Small intestine (tissue), 7 donors: ENCODE measurements at regions not wholly inside any gene's neighbourhood (a gene's known extent, or its start where the extent isn't known, plus 50 kb on each side); places are given as distances from the start of the nearest gene placed in this dataset.

Source experiments
- DNase-seq, 2 donors: peaks; one replicate each; pipeline versions ENCODE4 v3.0.0 to v3.0.0-alpha.2; 2013
- FAIRE-seq: peaks from 2 replicates; lab custom pipeline; 2012; peaks lifted over from hg19 to GRCh38; lab: Jason Lieb, UNC
- H3K27ac ChIP-seq, 3 donors: one replicate each; pipeline ENCODE4 v1.5.1; 2013; ENCODE audit warnings: low read length in 2 of 3, mild to moderate bottlenecking in 2 of 3, control low read depth in 1 of 3, inconsistent platforms in 1 of 3, low read depth in 1 of 3, moderate library complexity in 1 of 3
- H3K27me3 ChIP-seq, 3 donors: one replicate each; pipeline ENCODE4 v1.6.1; 2013; ENCODE audit warnings: low read length in 3 of 3, inconsistent platforms in 1 of 3; ENCODE audit not compliant: control insufficient read depth in 3 of 3, insufficient read depth in 3 of 3
- H3K36me3 ChIP-seq, 3 donors: one replicate each; pipeline ENCODE4 v1.6.1; 2013; ENCODE audit warnings: low read length in 3 of 3, inconsistent platforms in 1 of 3, low read depth in 1 of 3, mild to moderate bottlenecking in 1 of 3, moderate library complexity in 1 of 3; ENCODE audit not compliant: control insufficient read depth in 3 of 3, insufficient read depth in 2 of 3
- H3K4me1 ChIP-seq, 3 donors: one replicate each; pipeline ENCODE4 v1.6.1; 2013; ENCODE audit warnings: low read length in 2 of 3, inconsistent platforms in 1 of 3, low read depth in 1 of 3, mild to moderate bottlenecking in 1 of 3, moderate library complexity in 1 of 3; ENCODE audit not compliant: control insufficient read depth in 3 of 3, insufficient read depth in 2 of 3
- H3K4me3 ChIP-seq, 3 donors: one replicate each; pipeline ENCODE4 v1.5.1; 2013; ENCODE audit warnings: low read length in 3 of 3, control low read depth in 1 of 3, inconsistent platforms in 1 of 3, low read depth in 1 of 3, mild to moderate bottlenecking in 1 of 3, moderate library complexity in 1 of 3
- H3K9me3 ChIP-seq, 2 donors: one replicate each; pipeline ENCODE4 v1.6.1; 2013; ENCODE audit warnings: low read depth in 1 of 2, low read length in 1 of 2; ENCODE audit not compliant: control insufficient read depth in 2 of 2, insufficient read depth in 1 of 2
- WGBS, 3 donors: extraction: QIAGEN DNeasy Blood & Tissue Kit; methylation state at CpG; one replicate each; pipeline ENCODE4 v1.1.7; 2013; 5-methylcytosine and 5-hydroxymethylcytosine counted together
- donor health status: healthy with polysubstance abuse.
- donor health status: control.
- donor health status: control.
- donor health status: Bipolar disorder and iron deficiency.
- donor health status: healthy.

GRCh38 chr20:39263076-39263475 is 300.9 kb downstream of the DHX35 start:
- Histone ChIP-seq H3K9me3 (no peaks in the 10 kb centered on the region), H3K27ac (no peak overlapping the region), H3K27me3 (no peaks in the 10 kb centered on the region), H3K4me3 (no peak overlapping the region), H3K36me3 (no peaks in the 10 kb centered on the region), H3K4me1 (no peaks in the 10 kb centered on the region)
- no peak for DNase-seq
- no peak for FAIRE-seq

GRCh38 chr20:39259808-39260207 is 297.7 kb downstream of the DHX35 start:
- no peaks in the 10 kb centered on the region for H3K4me1 ChIP-seq
- no peak overlapping the region for H3K4me3 ChIP-seq
- H3K9me3 ChIP-seq = no peaks in the 10 kb centered on the region
- H3K36me3 ChIP-seq = no peaks in the 10 kb centered on the region
- DNase-seq = no peak
- 78 to 91% (median 81%) methylated on average over 2 of the region's 2 CpGs for WGBS, 3 donors
- H3K27me3 ChIP-seq = no peaks in the 10 kb centered on the region
- no peak overlapping the region for H3K27ac ChIP-seq
- FAIRE-seq = no peak

DNA sequence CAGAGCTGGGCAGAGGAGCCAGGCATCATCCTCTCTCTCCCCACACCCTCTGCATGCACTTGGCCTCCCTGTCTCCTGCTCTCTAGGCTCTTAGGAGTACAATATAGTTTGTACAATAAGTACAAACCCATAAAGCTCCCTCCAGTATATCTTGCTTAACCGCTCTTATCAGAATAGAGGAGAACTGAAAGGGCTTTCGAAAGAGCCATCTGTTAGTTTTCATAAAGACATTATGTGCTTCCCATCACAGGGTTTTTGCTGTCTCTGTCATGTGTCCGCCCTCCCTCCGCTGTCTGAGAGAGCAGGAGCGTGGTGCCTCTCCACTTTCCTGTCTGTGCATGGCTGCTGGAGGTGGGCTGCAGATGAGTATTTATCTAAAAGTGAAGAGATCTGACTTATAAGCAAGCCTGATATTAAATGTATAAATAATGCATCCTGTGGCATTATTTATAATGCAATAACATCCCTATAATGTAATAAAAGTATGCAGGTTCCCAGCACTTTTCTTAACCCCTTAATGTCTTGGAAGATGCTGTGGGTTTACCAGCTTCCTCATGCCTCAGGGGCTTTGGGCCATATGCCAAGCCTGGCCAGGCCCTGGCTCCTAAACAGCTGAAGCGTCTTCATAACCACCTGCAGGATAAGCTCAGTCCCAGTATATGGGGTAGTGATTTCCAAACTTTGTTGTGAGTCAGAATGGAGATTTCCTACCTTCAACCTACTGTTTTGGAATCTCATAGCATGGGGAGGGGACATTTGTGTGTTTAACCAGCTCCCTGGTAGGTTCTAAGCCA is 297.1 kb downstream of the DHX35 start:
- no peak overlapping the region for H3K27ac ChIP-seq
- H3K36me3 ChIP-seq = no peaks in the 10 kb centered on the region
- no peaks in the 10 kb centered on the region for H3K9me3 ChIP-seq
- H3K4me3 ChIP-seq = no peak overlapping the region
- 71 to 77% (median 76%) methylated on average over 6 of the region's 6 CpGs for WGBS, 3 donors
- FAIRE-seq (no peak), DNase-seq (no peak)
- no peaks in the 10 kb centered on the region for H3K4me1 ChIP-seq
- H3K27me3 ChIP-seq = no peaks in the 10 kb centered on the region

GRCh38 chr20:39258253-39258652 is 296.1 kb downstream of the DHX35 start:
- no peaks in the 10 kb centered on the region for H3K36me3 ChIP-seq
- FAIRE-seq (no peak), DNase-seq (no peak)
- no peaks in the 10 kb centered on the region for H3K4me1 ChIP-seq
- no peaks in the 10 kb centered on the region for H3K27me3 ChIP-seq
- WGBS, 3 donors = 82 to 85% (median 83%) methylated on average over 4 of the region's 4 CpGs
- no peaks in the 10 kb centered on the region for H3K9me3 ChIP-seq
- no peak overlapping the region for H3K4me3 ChIP-seq
- no peak overlapping the region for H3K27ac ChIP-seq

DNA sequence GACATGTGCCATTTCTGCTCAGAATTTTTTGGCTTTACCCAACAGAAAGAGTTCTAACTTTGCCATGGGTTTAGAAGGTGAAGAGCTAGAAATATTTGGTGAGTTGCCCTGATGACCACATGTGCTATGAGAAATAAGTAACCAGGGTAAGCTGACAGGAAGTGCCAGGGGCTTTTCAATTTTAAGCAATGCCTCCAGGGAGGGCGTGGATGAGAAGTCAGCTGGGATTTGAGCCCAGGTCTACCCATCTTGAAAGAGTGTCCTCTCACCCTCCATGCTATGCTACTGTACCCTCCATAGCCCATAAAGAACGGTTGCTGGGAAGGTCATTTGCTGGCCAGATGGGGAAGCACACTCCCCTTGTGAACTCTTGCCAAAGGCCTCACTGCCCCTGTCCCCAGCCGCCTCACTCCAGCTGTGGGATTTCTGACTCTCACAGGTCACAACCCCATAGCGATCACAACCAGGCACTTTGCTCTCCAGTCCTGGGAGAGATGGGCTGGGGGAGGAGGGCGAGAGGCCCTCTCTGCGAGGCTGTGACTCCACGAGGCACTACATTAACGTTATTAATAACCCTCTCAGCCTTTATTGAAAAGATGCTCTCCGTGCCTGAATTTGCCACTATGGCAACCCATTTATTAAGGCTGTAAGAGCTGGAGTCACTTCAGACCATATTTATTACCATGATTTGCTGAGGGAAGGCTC is 291.1 kb downstream of the DHX35 start:
- 60 to 79% (median 72%) methylated on average over 9 of the region's 9 CpGs for WGBS, 3 donors
- H3K4me1 ChIP-seq = no peaks in the 10 kb centered on the region
- no peaks in the 10 kb centered on the region for H3K36me3 ChIP-seq
- no peak overlapping the region for H3K27ac ChIP-seq
- H3K4me3 ChIP-seq = no peak overlapping the region
- DNase-seq (no peak), FAIRE-seq (no peak)
- no peaks in the 10 kb centered on the region for H3K9me3 ChIP-seq
- H3K27me3 ChIP-seq = no peaks in the 10 kb centered on the region

DNA sequence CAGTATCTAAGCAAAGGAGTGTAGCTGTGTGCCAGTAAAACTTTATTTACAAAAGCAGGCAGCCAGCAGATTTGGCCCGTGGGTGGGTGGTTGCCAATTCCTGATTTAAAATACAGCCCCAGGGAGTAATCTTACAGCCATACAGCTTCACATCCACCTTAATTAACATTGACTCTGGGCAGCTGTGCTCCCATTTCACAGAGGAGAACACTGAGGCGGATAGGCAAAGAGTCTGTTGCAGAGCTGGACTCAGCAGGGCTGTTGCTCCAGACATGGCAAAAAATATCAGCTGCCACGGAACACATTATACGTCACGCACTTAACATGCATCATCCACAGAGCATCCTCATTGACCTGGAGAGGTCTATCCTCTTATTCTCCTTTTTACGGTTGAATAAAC is 289.9 kb downstream of the DHX35 start:
- Histone ChIP-seq H3K4me1 (no peaks in the 10 kb centered on the region), H3K4me3 (no peak overlapping the region), H3K9me3 (no peaks in the 10 kb centered on the region), H3K27ac (no peak overlapping the region), H3K36me3 (no peaks in the 10 kb centered on the region), H3K27me3 (no peaks in the 10 kb centered on the region)
- 77 to 86% (median 84%) methylated on average over 6 of the region's 6 CpGs for WGBS, 3 donors
- FAIRE-seq (no peak), DNase-seq (no peak)

DNA sequence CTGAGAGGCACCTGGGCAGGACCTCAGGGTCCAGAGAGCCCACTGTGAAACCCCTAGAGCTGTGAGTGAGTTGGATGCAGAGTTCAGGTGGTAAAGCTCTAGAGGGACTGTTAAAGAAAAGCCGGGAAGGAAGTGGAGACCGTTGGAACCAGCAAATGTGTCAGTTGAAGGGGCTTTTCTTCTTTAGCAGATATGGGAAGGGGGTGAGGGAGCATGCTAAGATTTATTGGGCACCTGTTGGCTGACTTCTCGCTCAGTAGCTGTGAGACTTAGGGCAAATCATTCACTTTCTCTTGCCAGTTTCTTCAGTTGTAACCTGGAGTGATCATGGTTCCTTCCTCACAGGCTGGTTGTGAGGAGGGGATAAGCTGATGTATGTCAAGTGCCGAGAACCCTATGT is 287.7 kb downstream of the DHX35 start:
- DNase-seq (no peak), FAIRE-seq (no peak)
- Histone ChIP-seq H3K27me3 (no peaks in the 10 kb centered on the region), H3K27ac (no peak overlapping the region), H3K4me1 (no peaks in the 10 kb centered on the region), H3K9me3 (no peaks in the 10 kb centered on the region), H3K4me3 (no peak overlapping the region), H3K36me3 (no peaks in the 10 kb centered on the region)
- WGBS, 3 donors = 65 to 71% (median 71%) methylated on average over 4 of the region's 4 CpGs

DNA sequence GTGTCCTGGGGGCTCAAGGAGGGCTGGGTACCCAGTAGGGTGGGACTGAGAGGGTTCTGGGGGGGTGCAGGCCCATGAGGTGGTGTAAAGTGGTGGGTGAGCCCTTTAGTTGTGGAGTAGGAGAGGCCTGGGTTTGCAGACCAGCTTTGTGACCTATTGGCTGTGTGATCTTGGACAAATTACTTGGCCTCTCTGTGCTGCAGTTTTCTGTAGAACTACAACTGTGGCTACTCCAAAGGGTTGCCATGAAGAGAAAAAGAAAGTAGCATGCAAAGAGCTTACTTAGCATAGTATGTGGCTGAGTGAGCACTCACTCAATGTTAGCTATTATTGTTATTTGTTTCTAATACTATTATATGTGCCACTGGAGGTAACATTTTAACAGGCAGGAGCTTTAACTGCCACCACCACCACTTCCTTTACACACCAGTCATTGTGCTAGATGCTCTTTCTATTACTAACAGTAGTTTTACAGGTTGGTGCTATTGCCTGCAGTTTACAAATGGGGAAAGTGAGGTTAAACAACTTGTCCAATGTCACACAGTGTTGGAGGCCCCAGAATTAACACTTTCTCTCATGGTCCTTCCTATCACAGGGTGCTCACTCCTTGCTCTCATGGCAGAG is 286.8 kb downstream of the DHX35 start:
- no peak for FAIRE-seq

More for the DNA sequence above, 286.8 kb downstream of the DHX35 start:
- Histone ChIP-seq H3K27ac (no peak overlapping the region), H3K9me3 (no peaks in the 10 kb centered on the region), H3K36me3 (no peaks in the 10 kb centered on the region), H3K27me3 (no peaks in the 10 kb centered on the region), H3K4me1 (no peaks in the 10 kb centered on the region), H3K4me3 (no peak overlapping the region)
- DNase-seq = no peak
